ENCODE measurements at regions not wholly inside any gene's neighbourhood (a gene's known extent, or its start where the extent isn't known, plus 50 kb on each side); places are given as distances from the start of the nearest gene placed in this dataset.
A peak's percentile ranks its signal among the peaks of the same experiment; 100 is the strongest.

DNA sequence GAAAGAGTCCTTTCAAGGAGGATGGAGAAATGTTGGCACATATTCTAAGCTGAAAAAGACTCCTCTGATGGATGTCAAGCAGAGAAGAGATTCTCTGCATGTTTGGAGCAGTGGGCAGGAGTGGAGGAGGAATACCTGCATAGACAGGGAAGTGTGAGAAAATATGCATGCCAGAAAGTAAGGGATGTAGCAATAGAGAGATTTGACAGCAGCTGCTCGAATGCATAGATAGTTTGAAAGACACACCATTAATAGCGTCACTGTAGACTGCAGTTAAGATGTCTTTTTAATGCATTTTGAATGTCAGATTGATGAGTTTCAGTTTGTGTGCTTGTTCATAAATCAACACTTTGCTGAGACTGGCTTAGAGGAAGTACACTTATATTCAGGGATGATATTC, 169.9 kb upstream of the POT1 start:
- TF ChIP-seq, protein P1, sequence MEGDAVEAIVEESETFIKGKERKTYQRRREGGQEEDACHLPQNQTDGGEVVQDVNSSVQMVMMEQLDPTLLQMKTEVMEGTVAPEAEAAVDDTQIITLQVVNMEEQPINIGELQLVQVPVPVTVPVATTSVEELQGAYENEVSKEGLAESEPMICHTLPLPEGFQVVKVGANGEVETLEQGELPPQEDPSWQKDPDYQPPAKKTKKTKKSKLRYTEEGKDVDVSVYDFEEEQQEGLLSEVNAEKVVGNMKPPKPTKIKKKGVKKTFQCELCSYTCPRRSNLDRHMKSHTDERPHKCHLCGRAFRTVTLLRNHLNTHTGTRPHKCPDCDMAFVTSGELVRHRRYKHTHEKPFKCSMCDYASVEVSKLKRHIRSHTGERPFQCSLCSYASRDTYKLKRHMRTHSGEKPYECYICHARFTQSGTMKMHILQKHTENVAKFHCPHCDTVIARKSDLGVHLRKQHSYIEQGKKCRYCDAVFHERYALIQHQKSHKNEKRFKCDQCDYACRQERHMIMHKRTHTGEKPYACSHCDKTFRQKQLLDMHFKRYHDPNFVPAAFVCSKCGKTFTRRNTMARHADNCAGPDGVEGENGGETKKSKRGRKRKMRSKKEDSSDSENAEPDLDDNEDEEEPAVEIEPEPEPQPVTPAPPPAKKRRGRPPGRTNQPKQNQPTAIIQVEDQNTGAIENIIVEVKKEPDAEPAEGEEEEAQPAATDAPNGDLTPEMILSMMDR (optimal IDR thresholded peaks at IDR 0.05 in 1 of 3, IDR thresholded peaks at IDR 0.05 in 1 of 3, conservative IDR thresholded peaks at IDR 0.05 in 1 of 3; ENCODE audit: extremely low read depth in 1 of 3, insufficient read depth in 2 of 3, low read length in 3 of 3) = no peak
- TF ChIP-seq EZH2 (IDR thresholded peaks at IDR 0.05; ENCODE audit: low read length) = no peak
- Histone ChIP-seq H3K79me2 (ENCODE audit: control insufficient read depth, insufficient read depth, low read length) (no peaks in the 10 kb centered on the region), H3K36me3 (ENCODE audit: control insufficient read depth in 2 of 2, extremely low read depth in 1 of 2, insufficient read depth in 2 of 2, low read length in 2 of 2) (no peaks in the 10 kb centered on the region), H3K9me3 (ENCODE audit: control insufficient read depth, low read depth, low read length) (no peaks in the 10 kb centered on the region), H3K9ac (ENCODE audit: control insufficient read depth, extremely low read depth, insufficient read depth, low read length) (no peak overlapping the region), H3K27me3 (ENCODE audit: control insufficient read depth, extremely low read depth, insufficient read depth, low read length) (no peaks in the 10 kb centered on the region), H3K4me1 (ENCODE audit: control insufficient read depth, extremely low read depth, insufficient read depth, low read length) (no peaks in the 10 kb centered on the region), H3K4me3 (ENCODE audit: control insufficient read depth in 2 of 3, extremely low read depth in 1 of 3, insufficient read depth in 2 of 3, low read depth in 1 of 3, low read length in 3 of 3) (no peak overlapping the region), H3K27ac (ENCODE audit: control insufficient read depth, insufficient read depth, low read length) (no peak overlapping the region), H4K20me1 (ENCODE audit: control insufficient read depth, extremely low read depth, insufficient read depth, low read length) (no peaks in the 10 kb centered on the region), H3K9me1 (ENCODE audit: control insufficient read depth, extremely low read depth, insufficient read depth, low read length) (no peaks in the 10 kb centered on the region), H3K4me2 (ENCODE audit: control insufficient read depth, extremely low read depth, insufficient read depth, low read depth, low read length) (no peak overlapping the region), H2AFZ (ENCODE audit: control insufficient read depth, low read length) (no peak overlapping the region)
- FAIRE-seq (peak; percentile 17), DNase-seq (ENCODE audit: low read depth, low spot score) (no peak)
- dilution Hi-C loops (cut with MboI; ENCODE audit: extremely low pct_ligation_motif_present, low sequenced_read_pairs) = no loop called here

DNA sequence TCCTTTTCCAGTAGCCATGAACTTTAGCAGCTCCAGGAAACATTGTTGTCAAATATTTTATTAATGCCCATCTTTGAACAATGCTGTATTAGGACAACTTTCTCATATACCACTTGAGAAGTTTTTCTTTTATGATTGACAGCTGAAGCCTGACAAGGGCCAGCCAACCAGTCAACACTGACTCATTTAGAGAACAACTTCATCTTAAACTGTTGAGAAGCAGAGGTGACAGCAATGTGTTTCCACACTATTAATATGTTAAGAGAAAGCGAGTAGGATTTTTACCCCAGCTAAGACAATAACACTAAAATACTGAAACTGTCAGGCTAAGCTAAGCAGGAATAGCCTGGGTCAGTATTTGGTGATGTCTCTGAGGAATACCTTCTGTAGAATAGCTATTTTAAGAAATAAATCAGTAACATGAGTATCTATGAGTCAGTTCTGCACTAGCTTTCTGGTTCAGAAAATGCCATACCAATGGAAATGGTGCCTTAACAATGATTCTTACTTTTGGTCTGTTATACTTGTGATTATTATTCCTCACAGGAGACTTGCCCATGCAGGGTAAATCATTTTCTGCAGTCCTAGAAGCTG, 168.8 kb upstream of the POT1 start:
- Histone ChIP-seq H3K36me3 (ENCODE audit: control insufficient read depth in 2 of 2, extremely low read depth in 1 of 2, insufficient read depth in 2 of 2, low read length in 2 of 2) (no peaks in the 10 kb centered on the region), H3K27ac (ENCODE audit: control insufficient read depth, insufficient read depth, low read length) (no peak overlapping the region), H4K20me1 (ENCODE audit: control insufficient read depth, extremely low read depth, insufficient read depth, low read length) (no peaks in the 10 kb centered on the region), H3K9me1 (ENCODE audit: control insufficient read depth, extremely low read depth, insufficient read depth, low read length) (no peaks in the 10 kb centered on the region), H3K4me2 (ENCODE audit: control insufficient read depth, extremely low read depth, insufficient read depth, low read depth, low read length) (no peak overlapping the region), H3K9me3 (ENCODE audit: control insufficient read depth, low read depth, low read length) (no peaks in the 10 kb centered on the region), H3K4me3 (ENCODE audit: control insufficient read depth in 2 of 3, extremely low read depth in 1 of 3, insufficient read depth in 2 of 3, low read depth in 1 of 3, low read length in 3 of 3) (no peak overlapping the region), H3K4me1 (ENCODE audit: control insufficient read depth, extremely low read depth, insufficient read depth, low read length) (no peaks in the 10 kb centered on the region), H3K27me3 (ENCODE audit: control insufficient read depth, extremely low read depth, insufficient read depth, low read length) (no peaks in the 10 kb centered on the region), H3K79me2 (ENCODE audit: control insufficient read depth, insufficient read depth, low read length) (no peaks in the 10 kb centered on the region), H3K9ac (ENCODE audit: control insufficient read depth, extremely low read depth, insufficient read depth, low read length) (no peak overlapping the region), H2AFZ (ENCODE audit: control insufficient read depth, low read length) (no peak overlapping the region)
- FAIRE-seq (no peak), DNase-seq (ENCODE audit: low read depth, low spot score) (no peak)
- TF ChIP-seq EZH2 (IDR thresholded peaks at IDR 0.05; ENCODE audit: low read length) = no peak
- TF ChIP-seq, protein P1 (optimal IDR thresholded peaks at IDR 0.05 in 1 of 3, IDR thresholded peaks at IDR 0.05 in 1 of 3, conservative IDR thresholded peaks at IDR 0.05 in 1 of 3; ENCODE audit: extremely low read depth in 1 of 3, insufficient read depth in 2 of 3, low read length in 3 of 3) = no peak
- dilution Hi-C loops (cut with MboI; ENCODE audit: extremely low pct_ligation_motif_present, low sequenced_read_pairs) = no loop called here

Data from keratinocyte (primary cell).